IMR-90 (cell line): ENCODE measurements at regions not wholly inside any gene's neighbourhood (a gene's known extent, or its start where the extent isn't known, plus 50 kb on each side); places are given as distances from the start of the nearest gene placed in this dataset.

Experiments used
- ATAC-seq: fragments of 200-7000 bp; cut with Tn5 transposase; 2 replicates; pipeline ENCODE4 v1.9.1; 2020; ENCODE audit warnings: low read depth, mild to moderate bottlenecking, moderate library complexity
- BruUV-seq: library from RNA; stranded (reverse); fragments of 400-500 nt; replicated peaks from 2 replicates; lab custom pipeline; 2021; lab: Mats Ljungman, UMichigan
- CTCF ChIA-PET: fragments of 300-600 bp; formaldehyde crosslinking; extraction: SDS; loops from one replicate; lab custom pipeline; 2021; ENCODE audit warnings: antibody characterized with exemption; lab: Yijun Ruan, JAX
- POLR2A ChIA-PET: fragments of 300-600 bp; sonication (Branson Sonifier 250); formaldehyde crosslinking; loops from one replicate; lab custom pipeline; 2022; ENCODE audit warnings: antibody characterized with exemption; ENCODE audit not compliant: unreplicated experiment; lab: Charles Lee
- DNase-seq: peaks from one replicate; pipeline ENCODE4 v3.0.0; 2013
- H2AFZ ChIP-seq: replicated peaks from 2 replicates; pipeline ENCODE3; 2013; ENCODE audit warnings: low read length, mild to moderate bottlenecking; ENCODE audit not compliant: poor library complexity
- H2AK5ac ChIP-seq: 2 replicates; pipeline ENCODE4 v1.6.1; 2013; ENCODE audit warnings: low read depth, low read length, inconsistent platforms
- H2AK9ac ChIP-seq: replicated peaks from 2 replicates; pipeline ENCODE3; 2013; ENCODE audit warnings: mild to moderate bottlenecking, low read depth, low read length, moderate library complexity; ENCODE audit not compliant: poor library complexity
- H2BK120ac ChIP-seq: 2 replicates; pipeline ENCODE4 v1.6.1; 2013; ENCODE audit warnings: low read depth, low read length, inconsistent platforms
- H2BK15ac ChIP-seq: 3 replicates; pipeline ENCODE4 v1.6.1; 2013; ENCODE audit warnings: low read depth, low read length, inconsistent platforms
- H2BK20ac ChIP-seq: 2 replicates; pipeline ENCODE4 v1.6.1; 2013; ENCODE audit warnings: low read depth, mild to moderate bottlenecking, inconsistent platforms, low read length, moderate library complexity
- H2BK5ac ChIP-seq: 2 replicates; pipeline ENCODE4 v1.6.1; 2013; ENCODE audit warnings: mild to moderate bottlenecking, low read depth, low read length, inconsistent platforms; ENCODE audit not compliant: poor library complexity, severe bottlenecking
- H3K14ac ChIP-seq: replicated peaks from 2 replicates; pipeline ENCODE4 v1.6.1; 2013; ENCODE audit warnings: low read depth, low read length, inconsistent platforms
- H3K18ac ChIP-seq: 2 replicates; pipeline ENCODE4 v1.6.1; 2013; ENCODE audit warnings: low read depth, low read length, control low read depth
- H3K23ac ChIP-seq: 2 replicates; pipeline ENCODE4 v1.6.1; 2013; ENCODE audit warnings: low read depth, low read length, inconsistent platforms
- H3K27ac ChIP-seq: 2 replicates; pipeline ENCODE4 v1.5.1; 2013; ENCODE audit warnings: mild to moderate bottlenecking, control low read depth, low read length; ENCODE audit not compliant: insufficient read depth
- H3K27me3 ChIP-seq: 2 replicates; pipeline ENCODE4 v1.6.1; 2013; ENCODE audit warnings: low read length; ENCODE audit not compliant: control insufficient read depth, insufficient read depth
- H3K36me3 ChIP-seq: 2 replicates; pipeline ENCODE4 v1.6.1; 2013; ENCODE audit warnings: low read length, mixed read lengths; ENCODE audit not compliant: control insufficient read depth, insufficient read depth
- H3K4ac ChIP-seq: 2 replicates; pipeline ENCODE4 v1.6.1; 2013; ENCODE audit warnings: low read depth, low read length, inconsistent platforms
- H3K4me1 ChIP-seq: 2 replicates; pipeline ENCODE4 v1.6.1; 2013; ENCODE audit warnings: low read length, mixed read lengths; ENCODE audit not compliant: control insufficient read depth, insufficient read depth
- H3K4me2 ChIP-seq: 2 replicates; pipeline ENCODE4 v1.6.1; 2013; ENCODE audit warnings: low read depth, mild to moderate bottlenecking, control low read depth, low read length, moderate library complexity
- H3K4me3 ChIP-seq: 2 replicates; pipeline ENCODE4 v1.5.1; 2013; ENCODE audit warnings: low read depth, mild to moderate bottlenecking, control low read depth, low read length, moderate library complexity; ENCODE audit not compliant: insufficient read depth
- H3K56ac ChIP-seq: 2 replicates; pipeline ENCODE4 v1.6.1; 2013; ENCODE audit warnings: low read length, inconsistent platforms; ENCODE audit not compliant: insufficient read depth; ENCODE audit errors: extremely low read depth
- H3K79me1 ChIP-seq, 2 experiments: 2 replicates each; pipeline ENCODE4 v1.6.1; 2013; ENCODE audit warnings: low read length in 2 of 2, inconsistent platforms in 1 of 2, low read depth in 1 of 2
- H3K9ac ChIP-seq: 2 replicates; pipeline ENCODE4 v1.6.1; 2013; ENCODE audit warnings: low read depth, low read length, control low read depth
- H3K9me1 ChIP-seq: 2 replicates; pipeline ENCODE4 v1.6.1; 2013; ENCODE audit warnings: low read length, inconsistent platforms; ENCODE audit not compliant: insufficient read depth
- H3K9me3 ChIP-seq: 2 replicates; pipeline ENCODE4 v1.6.1; 2013; ENCODE audit warnings: low read length; ENCODE audit not compliant: control insufficient read depth, insufficient read depth
- H4K20me1 ChIP-seq: 2 replicates; pipeline ENCODE4 v1.6.1; 2013; ENCODE audit warnings: low read length, inconsistent platforms; ENCODE audit not compliant: insufficient read depth
- H4K5ac ChIP-seq: 2 replicates; pipeline ENCODE4 v1.6.1; 2013; ENCODE audit warnings: mild to moderate bottlenecking, low read depth, low read length, control low read depth
- H4K8ac ChIP-seq, 2 experiments: 2 replicates each; pipeline ENCODE4 v1.6.1; 2013; ENCODE audit warnings: low read depth in 2 of 2, low read length in 2 of 2, control low read depth in 1 of 2, inconsistent platforms in 1 of 2
- H4K91ac ChIP-seq: 2 replicates; pipeline ENCODE4 v1.6.1; 2013; ENCODE audit warnings: low read depth, low read length, inconsistent platforms; ENCODE audit not compliant: insufficient read depth
- CTCF ChIP-seq: conservative IDR thresholded peaks from 2 replicates; pipeline ENCODE4 v1.5.1; 2012; ENCODE audit warnings: mild to moderate bottlenecking, low read depth, low read length, improper control_type of control experiment
- ELK1 ChIP-seq: fragments of 150-350 bp; IDR thresholded peaks from 2 replicates; pipeline ENCODE4 v1.6.1; 2016; ENCODE audit warnings: low read depth, mild to moderate bottlenecking, low read length, moderate library complexity, borderline replicate concordance
- NFE2L2 ChIP-seq: fragments of 150-350 bp; IDR thresholded peaks from 2 replicates; pipeline ENCODE4 v1.6.1; 2016; ENCODE audit warnings: low read depth, mild to moderate bottlenecking, low read length
- POLR2A ChIP-seq: IDR thresholded peaks from 2 replicates; pipeline ENCODE4 v1.6.1; 2012; ENCODE audit warnings: mild to moderate bottlenecking, low read depth, low read length
- USF2 ChIP-seq: fragments of 150-350 bp; IDR thresholded peaks from 2 replicates; pipeline ENCODE4 v1.6.1; 2017; ENCODE audit warnings: mild to moderate bottlenecking, antibody characterized with exemption, low read length, low read depth
- WGBS, 2 experiments: methylation state at CpG; one replicate each; pipeline versions ENCODE4 v1.1.5 to v1.1.7; 2013; ENCODE audit warnings: missing lambda C conversion rate in 2 of 2; ENCODE audit not compliant: insufficient read length in 1 of 2; ENCODE audit errors: extremely low coverage in 2 of 2; 5-methylcytosine and 5-hydroxymethylcytosine counted together
- dilution Hi-C: fragments of 300-500 bp; cut with HindIII; formaldehyde crosslinking; loops from one replicate; pipeline ENCODE4 v1.14.3; 2018; ENCODE audit warnings: low sequenced_read_pairs; ENCODE audit not compliant: unreplicated experiment
- in situ Hi-C: fragments of 300-500 bp; cut with MboI; formaldehyde crosslinking; loops from 3 replicates; pipeline ENCODE4 v1.14.3; 2019; ENCODE audit warnings: low sequenced_read_pairs, inconsistent platforms, mixed read lengths
- intact Hi-C: fragments of 100-400 bp; cut with micrococcal nuclease; formaldehyde crosslinking; loops from 2 replicates; pipeline ENCODE4 v1.10.0; 2022

GRCh38 chr2:8159966-8160603, 521.8 kb upstream of the ID2 start:
- Histone ChIP-seq H2AFZ (no peak overlapping the region), H2AK9ac (peak overlapping the region; percentile 63), H4K8ac (no peak overlapping the region), H2AK5ac (no peak overlapping the region), H3K9me1 (no peaks in the 10 kb centered on the region), H2BK120ac (no peak overlapping the region), H3K9ac (no peak overlapping the region), H3K4me3 (no peak overlapping the region), H3K79me1 (no peaks in the 10 kb centered on the region), H2BK5ac (no peak overlapping the region), H3K18ac (no peak overlapping the region), H3K4me1 (no peaks in the 10 kb centered on the region), H3K56ac (no peak overlapping the region), H3K27ac (no peak overlapping the region), H3K36me3 (no peaks in the 10 kb centered on the region), H2BK20ac (no peak overlapping the region), H3K4me2 (no peak overlapping the region), H4K91ac (no peak overlapping the region), H3K27me3 (no peaks in the 10 kb centered on the region), H3K9me3 (0 out of 2 replicates have a peak, but pooled peaks cover 3% of the 10 kb centered on the region), H4K20me1 (no peaks in the 10 kb centered on the region), H3K23ac (no peak overlapping the region), H3K14ac (no peak overlapping the region), H3K4ac (no peak overlapping the region), H4K5ac (no peak overlapping the region), H2BK15ac (no peak overlapping the region)
- POLR2A ChIA-PET: no interaction called here
- intact Hi-C loops: no loop called here
- TF ChIP-seq CTCF: no peak
- no peak for TF ChIP-seq NFE2L2
- TF ChIP-seq USF2: no peak
- TF ChIP-seq POLR2A: no peak
- no peak for TF ChIP-seq ELK1
- no TSS peak for BruUV-seq
- CTCF ChIA-PET: no interaction called here
- ATAC-seq (no peak), DNase-seq (no peak)
- WGBS, 2 experiments: 100% methylated on average over 1 of the region's 4 CpGs; no CpG with 5 or more reads in 1 of the 2 experiments
- in situ Hi-C loops: loop anchor here (25.0 kb wide), 1 partner anchor 527 kb away; the partner anchor contains the start of gene ID2
- dilution Hi-C loops: no loop called here
